Esophagus squamous epithelium (tissue), 5 donors: ENCODE measurements at regions not wholly inside any gene's neighbourhood (a gene's known extent, or its start where the extent isn't known, plus 50 kb on each side); places are given as distances from the start of the nearest gene placed in this dataset.

Experiments used
- DNase-seq: peaks from one replicate; lab custom pipeline; 2025; lab: John Stamatoyannopoulos, UW
- H3K27ac ChIP-seq, 4 donors: fragments of 200-600 bp; sonication (generic); one replicate each; pipeline ENCODE4 v1.5.1; 2016 to 2019; ENCODE audit warnings: mild to moderate bottlenecking in 1 of 4
- H3K27me3 ChIP-seq, 4 donors: fragments of 200-600 bp; sonication (generic); 1 replicate in 3 of 4; 2 replicates in 1 of 4; pipeline versions ENCODE4 v1.5.1 to v1.6.0; 2017 to 2021; ENCODE audit warnings: antibody characterized with exemption in 1 of 4
- H3K36me3 ChIP-seq, 3 donors: fragments of 200-600 bp; sonication (generic); one replicate each; pipeline ENCODE4 v1.5.1; 2016 to 2019
- H3K4me1 ChIP-seq, 3 donors: fragments of 200-600 bp; sonication (generic); one replicate each; pipeline ENCODE4 v1.5.1; 2017 to 2019
- H3K4me3 ChIP-seq, 4 donors: fragments of 200-600 bp; sonication (generic); 1 replicate in 3 of 4; 2 replicates in 1 of 4; pipeline ENCODE4 v1.5.1; 2016 to 2019; ENCODE audit warnings: mild to moderate bottlenecking in 2 of 4, moderate library complexity in 1 of 4
- H3K9me3 ChIP-seq, 3 donors: fragments of 200-600 bp; sonication (generic); one replicate each; pipeline ENCODE4 v1.5.1; 2016 to 2019
- POLR2A ChIP-seq, 4 donors: fragments of 450-650 bp; IDR thresholded peaks; one replicate each; pipeline ENCODE4 v1.6.1; 2017; ENCODE audit warnings: antibody characterized with exemption in 4 of 4, mild to moderate bottlenecking in 4 of 4, moderate library complexity in 3 of 4
- WGBS, 2 donors: methylation state at CpG; one replicate each; pipeline ENCODE4 v1.1.5; 2018; 5-methylcytosine and 5-hydroxymethylcytosine counted together
- intact Hi-C: fragments of 100-400 bp; cut with DNase I; formaldehyde crosslinking; loops from one replicate; pipeline ENCODE4 v1.15.0; 2022
- small RNA-seq, 4 donors: library from RNA; depleted of rRNA; stranded (forward); fragments of <200 nt; gene quantifications; one replicate each; pipeline ENCODE3, GENCODE V24; 2016
- TF ChIP-seq, protein P1 (sequence below), 6 experiments: fragments of 450-650 bp in 4 of 6; fragments of 200-600 bp in 2 of 6; sonication (generic) in 2 of 6; IDR thresholded peaks; one replicate each; pipeline ENCODE4 v1.5.1; 2016 to 2019; ENCODE audit warnings: antibody characterized with exemption in 6 of 6, mild to moderate bottlenecking in 4 of 6, moderate library complexity in 4 of 6
- donor health status: DM: yes; HTN: yes; CAD: no.

DNA sequence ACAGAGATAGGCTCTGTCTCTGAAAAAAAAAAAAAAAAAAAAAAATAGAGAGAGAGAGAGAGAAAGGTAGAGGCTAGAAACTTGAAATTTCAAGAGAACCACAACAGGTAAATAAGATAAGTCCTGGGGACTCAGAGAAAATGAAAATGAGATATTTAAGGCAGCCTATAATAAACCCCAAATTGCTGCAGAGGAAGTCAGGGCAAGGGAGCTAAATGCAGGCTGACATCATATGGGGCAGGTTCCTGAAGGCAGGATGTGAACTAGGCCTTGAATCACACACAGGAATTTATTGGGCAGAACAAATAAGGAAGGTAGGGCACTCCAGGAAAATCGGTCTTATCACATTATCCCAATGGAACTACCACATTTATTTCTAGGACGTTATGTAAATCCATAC lies 54.9 kb upstream of the NUDT4 start:
- no peaks in the 10 kb centered on the region for H3K27me3 ChIP-seq
- peaks cover 0 to 3% (median 0%) of the 10 kb centered on the region in 3 donors for H3K4me1 ChIP-seq
- WGBS, 2 donors: 73 to 78% methylated on average over 2 of the region's 2 CpGs
- no peaks in the 10 kb centered on the region for H3K9me3 ChIP-seq
- H3K27ac ChIP-seq: no peak overlapping the region
- no peak for DNase-seq
- intact Hi-C loops: no loop called here
- no peaks in the 10 kb centered on the region for H3K36me3 ChIP-seq
- no peak for TF ChIP-seq POLR2A (IDR thresholded peaks at IDR 0.05)
- TF ChIP-seq, protein P1, sequence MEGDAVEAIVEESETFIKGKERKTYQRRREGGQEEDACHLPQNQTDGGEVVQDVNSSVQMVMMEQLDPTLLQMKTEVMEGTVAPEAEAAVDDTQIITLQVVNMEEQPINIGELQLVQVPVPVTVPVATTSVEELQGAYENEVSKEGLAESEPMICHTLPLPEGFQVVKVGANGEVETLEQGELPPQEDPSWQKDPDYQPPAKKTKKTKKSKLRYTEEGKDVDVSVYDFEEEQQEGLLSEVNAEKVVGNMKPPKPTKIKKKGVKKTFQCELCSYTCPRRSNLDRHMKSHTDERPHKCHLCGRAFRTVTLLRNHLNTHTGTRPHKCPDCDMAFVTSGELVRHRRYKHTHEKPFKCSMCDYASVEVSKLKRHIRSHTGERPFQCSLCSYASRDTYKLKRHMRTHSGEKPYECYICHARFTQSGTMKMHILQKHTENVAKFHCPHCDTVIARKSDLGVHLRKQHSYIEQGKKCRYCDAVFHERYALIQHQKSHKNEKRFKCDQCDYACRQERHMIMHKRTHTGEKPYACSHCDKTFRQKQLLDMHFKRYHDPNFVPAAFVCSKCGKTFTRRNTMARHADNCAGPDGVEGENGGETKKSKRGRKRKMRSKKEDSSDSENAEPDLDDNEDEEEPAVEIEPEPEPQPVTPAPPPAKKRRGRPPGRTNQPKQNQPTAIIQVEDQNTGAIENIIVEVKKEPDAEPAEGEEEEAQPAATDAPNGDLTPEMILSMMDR (IDR thresholded peaks at IDR 0.05): no peak
- no peak overlapping the region for H3K4me3 ChIP-seq

DNA sequence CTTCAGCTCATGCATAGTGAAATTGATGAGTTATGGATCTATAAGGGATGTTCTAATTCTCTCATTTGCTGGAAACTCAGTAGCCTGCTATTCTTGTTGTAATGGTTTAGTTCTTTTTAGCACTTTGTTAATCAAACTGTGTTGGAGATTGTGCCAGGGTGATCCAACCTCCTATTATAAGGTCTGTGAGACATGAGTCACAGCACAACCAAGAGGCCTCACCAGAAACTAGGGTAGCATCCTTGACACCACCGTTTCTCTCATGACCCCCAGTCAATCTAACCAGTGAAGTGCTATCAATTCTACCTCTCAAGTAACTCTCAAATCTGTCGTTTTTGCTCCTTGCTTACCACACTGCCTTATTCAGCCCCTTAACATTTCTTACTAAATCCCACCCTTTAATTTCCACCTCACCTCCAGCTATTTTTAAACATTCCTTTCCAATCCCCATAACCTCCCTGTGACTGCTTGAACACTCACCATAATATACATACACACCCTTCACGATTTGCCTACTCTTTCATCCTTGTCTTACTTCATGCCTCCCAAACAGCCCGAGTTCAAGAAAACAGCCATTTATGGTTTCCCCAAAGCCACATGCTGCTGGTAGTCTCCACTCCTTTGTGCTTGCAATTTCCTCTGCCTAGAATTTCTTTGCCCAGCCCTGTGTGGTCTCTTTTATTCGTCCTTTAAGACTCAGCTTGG lies 53.9 kb upstream of the NUDT4 start:
- TF ChIP-seq, protein P1 (IDR thresholded peaks at IDR 0.05): no peak
- no peak for TF ChIP-seq POLR2A (IDR thresholded peaks at IDR 0.05)
- intact Hi-C loops: no loop called here
- H3K4me1 ChIP-seq: peaks cover 0 to 3% (median 0%) of the 10 kb centered on the region in 3 donors
- H3K4me3 ChIP-seq: no peak overlapping the region
- DNase-seq: no peak
- no peak overlapping the region for H3K27ac ChIP-seq
- H3K27me3 ChIP-seq: no peaks in the 10 kb centered on the region
- H3K9me3 ChIP-seq: no peaks in the 10 kb centered on the region
- WGBS, 2 donors: 61 to 77% methylated on average over 4 to 5 of the region's 5 CpGs
- no peaks in the 10 kb centered on the region for H3K36me3 ChIP-seq

DNA sequence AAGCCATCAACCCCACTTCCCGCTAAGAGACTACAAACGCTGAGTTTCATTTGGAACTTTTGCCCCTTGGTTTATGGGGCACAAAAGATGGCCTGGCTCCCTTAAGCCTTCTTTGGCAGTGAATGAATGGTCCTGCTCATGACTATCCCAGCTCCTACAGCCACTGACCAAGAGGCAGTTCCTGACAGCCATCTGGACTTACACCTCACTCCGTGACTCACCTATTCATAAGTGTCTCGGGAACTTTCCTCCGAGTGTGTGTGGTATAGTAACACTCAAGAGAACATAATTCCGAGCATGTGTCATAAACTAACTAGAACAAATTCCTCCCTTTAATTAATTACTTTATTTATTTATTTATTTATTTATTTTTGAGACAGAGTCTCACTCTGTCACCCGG lies 51.9 kb upstream of the NUDT4 start:
- intact Hi-C loops: no loop called here

More for the DNA sequence above, 51.9 kb upstream of the NUDT4 start:
- Histone ChIP-seq H3K4me3 (no peak overlapping the region), H3K9me3 (no peaks in the 10 kb centered on the region), H3K27me3 (no peaks in the 10 kb centered on the region), H3K27ac (no peak overlapping the region), H3K4me1 (no peaks in the 10 kb centered on the region), H3K36me3 (no peaks in the 10 kb centered on the region)
- 86 to 91% methylated on average over 7 of the region's 7 CpGs for WGBS, 2 donors
- TF ChIP-seq, protein P1 (IDR thresholded peaks at IDR 0.05): no peak
- TF ChIP-seq POLR2A (IDR thresholded peaks at IDR 0.05): no peak
- no peak for DNase-seq

Small RNA genes in the stretch of these regions (small RNA-seq; reads per million reads assigned to genes)
- gene RF00019: 0 reads per million in 4 donors
- gene RF00284: 0 to 0.15 (median 0) reads per million in 4 donors
- gene RPL41P5: 0 reads per million in 4 donors
